ENCODE measurements at regions not wholly inside any gene's neighbourhood (a gene's known extent, or its start where the extent isn't known, plus 50 kb on each side); places are given as distances from the start of the nearest gene placed in this dataset.

DNA sequence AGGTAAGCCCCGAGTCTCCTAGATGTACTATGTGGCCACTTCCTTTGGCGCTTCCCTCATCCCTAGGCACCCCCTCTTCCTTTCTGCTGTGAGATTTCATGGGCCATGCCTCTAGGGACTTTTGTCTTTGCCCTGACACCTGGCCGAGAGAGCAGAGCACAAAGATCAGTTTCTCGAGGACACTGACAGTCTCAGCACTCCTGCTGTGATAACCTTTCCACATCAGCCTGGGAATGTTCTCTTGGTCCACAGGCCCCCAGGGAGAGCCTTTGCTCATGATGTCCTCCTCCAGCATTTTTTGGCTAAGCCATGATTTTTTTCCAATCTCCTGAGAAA lies 127.0 kb upstream of the CPEB4 start:
- Histone ChIP-seq H3K36me3 (no peaks in the 10 kb centered on the region), H3K27me3 (no peaks in the 10 kb centered on the region), H3K27ac (no peak overlapping the region), H3K9me3 (no peaks in the 10 kb centered on the region), H3K4me1 (peaks cover 0 to 21% (median 18%) of the 10 kb centered on the region in 3 donors), H3K4me3 (no peak overlapping the region)
- ATAC-seq, result no peak
- intact Hi-C loops (cut with DNase I), result no loop called here
- 89 to 95% methylated on average over 4 of the region's 4 CpGs for WGBS, 2 donors
- TF ChIP-seq, protein P1, sequence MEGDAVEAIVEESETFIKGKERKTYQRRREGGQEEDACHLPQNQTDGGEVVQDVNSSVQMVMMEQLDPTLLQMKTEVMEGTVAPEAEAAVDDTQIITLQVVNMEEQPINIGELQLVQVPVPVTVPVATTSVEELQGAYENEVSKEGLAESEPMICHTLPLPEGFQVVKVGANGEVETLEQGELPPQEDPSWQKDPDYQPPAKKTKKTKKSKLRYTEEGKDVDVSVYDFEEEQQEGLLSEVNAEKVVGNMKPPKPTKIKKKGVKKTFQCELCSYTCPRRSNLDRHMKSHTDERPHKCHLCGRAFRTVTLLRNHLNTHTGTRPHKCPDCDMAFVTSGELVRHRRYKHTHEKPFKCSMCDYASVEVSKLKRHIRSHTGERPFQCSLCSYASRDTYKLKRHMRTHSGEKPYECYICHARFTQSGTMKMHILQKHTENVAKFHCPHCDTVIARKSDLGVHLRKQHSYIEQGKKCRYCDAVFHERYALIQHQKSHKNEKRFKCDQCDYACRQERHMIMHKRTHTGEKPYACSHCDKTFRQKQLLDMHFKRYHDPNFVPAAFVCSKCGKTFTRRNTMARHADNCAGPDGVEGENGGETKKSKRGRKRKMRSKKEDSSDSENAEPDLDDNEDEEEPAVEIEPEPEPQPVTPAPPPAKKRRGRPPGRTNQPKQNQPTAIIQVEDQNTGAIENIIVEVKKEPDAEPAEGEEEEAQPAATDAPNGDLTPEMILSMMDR (IDR thresholded peaks at IDR 0.05), result no peak
- FAIRE-seq, result no peak
- no peak for DNase-seq

DNA sequence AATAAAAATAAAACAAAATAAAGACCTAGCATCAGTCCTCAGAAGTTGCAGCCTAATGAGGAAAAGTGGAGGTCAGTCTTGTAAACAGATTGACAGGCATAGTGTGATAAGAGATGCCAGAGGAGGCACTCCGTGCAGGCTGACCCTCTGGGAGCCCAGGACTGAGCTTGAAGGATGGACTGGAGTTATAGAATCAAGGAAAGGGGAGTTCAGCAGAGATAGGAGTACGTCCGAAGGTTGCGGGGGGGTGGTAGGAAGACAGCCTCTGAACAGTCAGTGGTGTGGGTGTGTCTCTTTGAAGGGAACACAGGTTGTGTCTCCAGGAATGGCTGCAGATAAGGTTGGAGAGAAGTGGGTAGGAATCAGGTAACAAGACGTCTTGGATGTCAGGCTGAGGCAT lies 126.1 kb upstream of the CPEB4 start:
- H3K27ac ChIP-seq, result no peak overlapping the region
- FAIRE-seq (no peak), DNase-seq (no peak), ATAC-seq (no peak)
- intact Hi-C loops (cut with DNase I), result no loop called here
- no peaks in the 10 kb centered on the region for H3K27me3 ChIP-seq
- H3K4me3 ChIP-seq, result no peak overlapping the region
- no peaks in the 10 kb centered on the region for H3K9me3 ChIP-seq
- TF ChIP-seq, protein P1 (IDR thresholded peaks at IDR 0.05), result no peak
- no peaks in the 10 kb centered on the region for H3K36me3 ChIP-seq
- peaks cover 4 to 26% (median 22%) of the 10 kb centered on the region in 3 donors for H3K4me1 ChIP-seq
- 66 to 69% methylated on average over 5 of the region's 5 CpGs for WGBS, 2 donors

DNA sequence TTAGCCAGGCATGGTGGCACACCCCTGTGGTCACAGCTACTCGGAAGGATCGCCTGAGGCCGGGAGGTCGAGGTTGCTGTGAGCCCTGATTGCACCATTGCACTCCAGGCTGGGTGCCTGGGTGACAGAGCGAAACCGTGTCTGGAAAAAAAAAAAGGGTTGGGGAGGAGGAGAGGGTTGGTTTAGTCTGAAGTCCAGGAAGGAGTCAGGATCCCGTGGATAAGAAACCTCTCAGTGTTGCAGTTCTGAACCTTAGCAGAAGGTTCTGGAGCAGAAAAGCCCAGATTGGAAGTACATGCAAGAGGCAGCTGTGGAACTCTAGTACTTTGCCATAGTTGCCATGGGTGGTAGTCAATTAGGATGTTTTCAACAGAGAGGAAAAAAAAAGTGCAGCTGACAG lies 125.2 kb upstream of the CPEB4 start:
- no peaks in the 10 kb centered on the region for H3K27me3 ChIP-seq
- ATAC-seq, result no peak

DNA sequence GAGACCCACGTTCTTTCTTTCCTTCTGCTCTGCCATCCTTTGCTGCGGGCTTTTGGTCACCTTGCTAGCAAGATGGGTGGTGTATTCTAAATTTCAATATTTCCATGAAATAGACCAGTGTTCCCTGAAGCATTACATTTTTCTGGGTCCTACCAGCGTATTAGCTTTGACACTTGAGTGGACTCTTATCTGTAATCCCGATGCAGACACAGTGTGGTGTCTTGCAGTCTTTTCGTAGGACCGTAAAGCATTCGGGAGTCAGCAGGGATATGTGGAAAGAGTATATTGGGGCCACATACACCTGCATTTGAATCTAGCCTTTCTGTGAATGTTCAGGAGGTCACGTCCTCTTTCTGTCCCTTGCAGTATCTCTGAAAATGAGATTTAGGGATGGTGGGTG lies 124.7 kb upstream of the CPEB4 start:
- peaks cover 14 to 30% (median 26%) of the 10 kb centered on the region in 3 donors for H3K4me1 ChIP-seq
- H3K27me3 ChIP-seq, result no peaks in the 10 kb centered on the region
- H3K27ac ChIP-seq, result no peak overlapping the region
- ATAC-seq (no peak), FAIRE-seq (no peak), DNase-seq (no peak)
- TF ChIP-seq, protein P1 (IDR thresholded peaks at IDR 0.05), result no peak
- intact Hi-C loops (cut with DNase I), result no loop called here
- no peaks in the 10 kb centered on the region for H3K36me3 ChIP-seq
- H3K9me3 ChIP-seq, result no peaks in the 10 kb centered on the region
- no peak overlapping the region for H3K4me3 ChIP-seq
- WGBS, 2 donors, result 79 to 87% methylated on average over 8 of the region's 8 CpGs

More for the DNA sequence above, 125.2 kb upstream of the CPEB4 start:
- intact Hi-C loops (cut with DNase I), result no loop called here
- Histone ChIP-seq H3K36me3 (no peaks in the 10 kb centered on the region), H3K9me3 (no peaks in the 10 kb centered on the region), H3K27ac (no peak overlapping the region), H3K4me1 (peaks cover 13 to 27% (median 26%) of the 10 kb centered on the region in 3 donors), H3K4me3 (no peak overlapping the region)
- FAIRE-seq (no peak), DNase-seq (no peak)
- WGBS, 2 donors, result 82 to 89% methylated on average over 7 of the region's 7 CpGs
- TF ChIP-seq, protein P1 (IDR thresholded peaks at IDR 0.05), result no peak

DNA sequence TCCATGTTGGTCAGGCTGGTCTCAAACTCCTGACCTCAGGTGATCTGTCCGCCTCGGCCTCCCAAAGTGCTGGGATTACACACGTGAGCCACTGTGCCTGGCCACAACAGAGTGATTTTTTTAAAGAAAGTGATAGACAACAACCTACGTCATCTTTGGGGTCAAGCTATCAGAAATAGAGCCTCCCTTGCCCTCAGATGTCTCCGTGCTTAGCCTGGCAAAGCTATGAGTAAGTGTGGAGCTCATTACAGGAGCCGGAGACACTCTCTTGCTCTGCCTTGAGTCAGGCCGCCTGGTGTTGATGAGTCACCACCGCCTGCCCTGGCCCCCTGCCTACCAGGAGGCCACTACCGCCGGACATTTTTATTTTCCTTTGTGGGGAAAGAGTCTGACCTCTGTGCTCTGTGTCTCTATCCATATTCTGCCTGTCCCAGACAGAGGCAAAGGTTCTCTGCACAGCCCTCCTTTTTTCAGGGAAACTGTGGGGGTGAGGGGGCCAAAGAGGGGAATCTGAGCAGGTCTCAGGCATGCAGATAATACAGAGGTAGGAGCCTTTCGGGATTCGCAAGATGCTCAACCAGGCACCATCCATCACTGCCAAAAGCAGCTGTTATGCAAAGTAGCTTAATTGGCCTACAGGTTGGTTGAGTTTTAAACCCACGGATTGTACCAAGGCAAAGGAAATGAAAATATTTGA lies 123.7 kb upstream of the CPEB4 start:
- H3K27ac ChIP-seq, result peak overlapping the region; percentile 20 to 62 (median 44)
- peak; percentile 54 to 85 (median 60) for ATAC-seq
- H3K36me3 ChIP-seq, result no peaks in the 10 kb centered on the region
- no peak for FAIRE-seq
- no peaks in the 10 kb centered on the region for H3K9me3 ChIP-seq
- H3K27me3 ChIP-seq, result no peaks in the 10 kb centered on the region
- 53 to 59% methylated on average over 13 of the region's 13 CpGs for WGBS, 2 donors
- intact Hi-C loops (cut with DNase I), result no loop called here
- no peak overlapping the region for H3K4me3 ChIP-seq
- H3K4me1 ChIP-seq, result peaks cover 14 to 30% (median 26%) of the 10 kb centered on the region in 3 donors
- TF ChIP-seq, protein P1 (IDR thresholded peaks at IDR 0.05), result no peak
- peak; percentile 76 to 90 (median 82) for DNase-seq
